ENCODE measurements at regions not wholly inside any gene's neighbourhood (a gene's known extent, or its start where the extent isn't known, plus 50 kb on each side); places are given as distances from the start of the nearest gene placed in this dataset.
"Not testable (repeated sequence)": the region's sequence is repeated elsewhere in the genome, so short reads cannot be mapped to it uniquely, and the experiment has no call there.

DNA sequence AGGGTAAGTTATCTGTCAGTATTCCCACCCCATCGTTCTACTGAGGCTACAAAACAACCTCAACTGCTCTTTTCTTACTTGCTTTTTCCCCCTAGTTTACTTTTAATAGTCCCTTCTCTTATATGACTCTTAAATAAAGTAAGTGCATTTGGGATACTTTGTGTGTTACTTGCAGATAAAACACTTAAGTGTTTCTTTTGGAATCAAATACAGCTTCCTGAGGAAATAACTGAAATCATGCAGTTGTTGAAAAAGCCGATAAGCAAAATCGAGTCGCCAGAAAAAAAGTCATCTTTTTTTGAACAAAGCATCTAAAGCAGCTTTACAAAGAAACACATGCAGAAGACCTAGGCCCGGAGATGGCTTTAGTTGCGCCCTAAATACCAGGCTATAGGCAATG is 53.5 kb upstream of the EPB41L4A start:
- DNase-seq (ENCODE audit: low read depth): no peak

DNA sequence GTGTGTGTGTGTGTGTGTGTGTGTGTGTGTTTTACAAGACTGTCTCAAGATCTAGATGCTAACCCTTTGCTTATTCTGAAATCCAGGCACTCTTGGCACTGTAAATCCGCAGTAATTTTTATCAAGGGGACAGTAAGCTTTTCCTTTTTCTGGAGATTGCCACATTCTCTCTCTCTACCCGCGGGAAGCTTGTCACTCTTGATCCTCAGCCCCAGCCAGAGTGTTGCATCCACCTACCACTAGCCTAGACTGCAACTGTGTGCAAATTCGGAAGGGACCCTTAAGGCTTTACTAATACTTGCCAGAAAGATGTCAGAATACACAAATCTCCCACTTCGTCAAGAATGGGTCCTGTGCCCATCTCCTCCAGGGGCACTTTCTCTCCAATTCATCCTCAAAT is 54.9 kb upstream of the EPB41L4A start:
- no peak for DNase-seq (ENCODE audit: low read depth)

DNA sequence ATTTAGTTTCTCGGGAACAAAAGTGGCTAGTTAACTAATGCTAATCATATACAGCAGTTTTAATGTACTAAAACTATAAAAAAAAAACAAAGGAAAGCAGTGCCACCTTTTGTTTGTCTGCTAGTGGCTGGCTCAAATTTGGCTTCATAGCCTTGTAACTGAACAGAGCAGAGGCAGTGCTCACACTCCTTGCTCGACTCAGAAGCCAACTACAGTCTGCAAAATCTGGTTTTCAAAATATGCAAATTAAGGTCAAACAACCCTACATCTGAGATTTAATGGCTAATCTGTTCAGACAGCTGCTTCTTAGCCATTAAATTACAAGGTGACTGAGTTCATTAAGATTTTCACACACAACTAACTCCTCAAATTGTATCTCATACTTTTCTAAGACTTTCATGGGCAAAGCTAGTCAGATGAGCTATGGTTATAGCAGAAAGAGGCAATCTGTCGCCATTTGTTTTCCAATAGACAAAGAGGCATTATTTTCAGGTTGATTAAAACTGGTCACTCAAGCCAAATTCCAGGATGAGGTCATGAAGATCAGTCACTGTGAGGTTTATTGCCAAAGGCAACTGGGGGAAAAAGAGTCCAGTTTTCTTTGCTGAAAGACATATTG is 56.8 kb upstream of the EPB41L4A start:
- DNase-seq (ENCODE audit: low read depth): no peak

DNA sequence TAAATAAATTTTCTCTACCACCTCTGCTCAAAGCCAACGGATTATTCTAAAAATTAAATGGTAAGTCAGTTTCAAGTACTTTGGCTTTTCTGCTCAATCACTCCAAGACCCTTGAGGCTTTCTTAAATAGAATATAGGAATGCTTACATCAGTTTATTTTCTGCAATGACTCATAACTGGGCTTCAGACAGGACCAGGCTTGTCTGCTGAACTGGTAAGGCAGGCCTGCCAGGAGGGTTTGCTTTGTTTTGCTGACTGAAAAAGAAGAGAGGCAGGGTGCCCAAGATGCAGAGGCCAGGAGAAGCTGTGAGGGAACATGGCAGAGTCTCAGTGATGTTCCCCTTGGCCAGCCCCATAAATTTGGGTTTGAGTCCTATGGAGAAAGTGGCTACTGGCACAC is 60.3 kb upstream of the EPB41L4A start:
- DNase-seq (ENCODE audit: low read depth): no peak

DNA sequence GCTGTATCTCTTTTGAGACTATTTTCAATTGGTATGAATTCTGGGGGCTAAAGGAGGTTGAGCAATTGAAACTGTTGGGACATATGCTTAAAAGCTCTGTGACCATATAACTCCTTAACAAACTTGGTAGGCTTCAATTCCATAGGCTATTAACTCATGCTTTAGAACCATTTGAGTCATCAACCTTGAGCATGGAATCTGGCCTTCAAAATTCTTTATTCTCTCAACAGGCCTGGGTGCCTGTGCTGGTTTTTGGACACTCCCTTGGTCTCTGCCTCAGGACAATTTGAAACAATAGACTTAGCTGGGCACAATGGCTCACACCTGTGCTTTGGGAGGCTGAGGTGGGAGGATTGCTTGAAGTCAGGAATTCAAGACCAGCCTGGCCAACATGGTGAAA is 61.4 kb upstream of the EPB41L4A start:
- no peak for DNase-seq (ENCODE audit: low read depth)

DNA sequence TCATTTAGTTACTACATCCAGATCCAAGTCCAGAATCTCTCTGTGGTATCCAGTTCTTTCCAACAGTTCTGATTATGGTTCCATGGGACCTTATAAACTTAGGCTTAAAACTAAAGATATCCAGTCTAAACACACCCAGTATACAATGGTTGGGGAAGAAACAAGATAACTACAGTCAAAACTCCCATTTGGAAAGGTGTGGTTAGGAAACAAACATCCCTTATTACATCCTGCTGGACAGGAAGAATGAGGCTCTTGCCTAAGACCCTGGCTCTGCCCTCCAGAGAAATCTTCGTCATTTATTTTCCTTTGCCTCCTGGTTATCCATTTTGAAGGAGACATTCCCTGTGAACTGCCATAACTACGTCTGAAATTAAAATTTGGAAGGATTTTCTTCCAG is 64.6 kb upstream of the EPB41L4A start:
- DNase-seq (ENCODE audit: low read depth): no peak

DNA sequence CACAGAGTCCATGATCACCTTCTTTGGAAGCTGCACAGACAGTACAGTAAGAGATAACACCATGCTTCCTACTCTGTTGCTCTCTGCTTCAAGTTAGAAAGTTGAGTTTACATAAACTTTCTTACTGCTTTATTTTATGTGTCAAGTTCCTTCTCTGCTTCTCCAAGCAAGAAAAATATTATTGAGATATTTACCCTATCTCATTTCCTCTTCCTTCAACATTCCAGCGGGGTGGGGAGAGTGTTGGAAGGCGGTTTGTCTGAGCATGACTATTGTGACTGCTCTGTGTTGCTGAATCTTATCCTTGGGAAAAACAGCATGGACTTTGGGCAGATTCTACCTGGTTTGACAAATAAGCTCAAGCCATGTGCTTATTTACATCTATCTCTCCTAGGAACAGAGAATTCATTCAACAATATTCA is 66.9 kb upstream of the EPB41L4A start:
- no peak for DNase-seq (ENCODE audit: low read depth)

DNA sequence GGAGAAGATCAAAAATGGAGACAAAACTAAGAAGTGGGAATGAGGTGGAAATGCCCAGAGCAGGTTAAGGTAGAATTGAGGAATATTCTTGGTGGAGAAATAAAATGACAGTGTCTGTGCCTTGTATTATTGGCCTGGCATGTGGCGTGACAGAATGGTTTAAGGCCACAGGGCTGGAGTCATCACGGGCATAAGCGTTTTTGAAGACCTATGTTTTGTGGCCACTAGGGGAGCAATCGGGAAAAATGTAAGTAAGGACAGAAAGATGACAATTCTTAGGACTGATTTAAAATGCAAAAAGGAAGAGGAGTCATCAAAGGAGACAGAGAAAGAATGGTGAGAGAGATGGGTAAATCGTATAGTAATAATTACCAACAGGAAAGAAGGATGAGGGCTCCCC is 72.2 kb upstream of the EPB41L4A start:
- DNase-seq (ENCODE audit: low read depth): no peak

DNA sequence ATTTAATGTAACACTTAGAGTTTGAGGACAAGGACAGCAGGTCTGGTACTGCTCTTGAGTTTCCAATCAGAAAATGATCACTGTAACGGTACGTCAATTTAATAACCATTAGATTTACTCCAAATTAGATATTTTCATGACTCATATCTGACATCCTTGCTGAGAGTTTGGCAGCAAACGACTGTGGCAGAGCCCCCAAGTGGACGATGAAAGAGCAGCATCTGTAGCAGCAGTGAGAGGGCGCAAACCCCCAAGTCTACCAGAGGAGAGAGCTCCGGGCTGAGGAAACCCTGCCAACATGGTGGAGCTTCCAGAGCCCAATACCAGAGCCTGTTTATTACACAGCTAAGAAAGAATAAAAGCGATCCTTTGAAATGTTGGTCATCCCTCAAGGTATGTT is 73.2 kb upstream of the EPB41L4A start:
- DNase-seq (ENCODE audit: low read depth): no peak

DNA sequence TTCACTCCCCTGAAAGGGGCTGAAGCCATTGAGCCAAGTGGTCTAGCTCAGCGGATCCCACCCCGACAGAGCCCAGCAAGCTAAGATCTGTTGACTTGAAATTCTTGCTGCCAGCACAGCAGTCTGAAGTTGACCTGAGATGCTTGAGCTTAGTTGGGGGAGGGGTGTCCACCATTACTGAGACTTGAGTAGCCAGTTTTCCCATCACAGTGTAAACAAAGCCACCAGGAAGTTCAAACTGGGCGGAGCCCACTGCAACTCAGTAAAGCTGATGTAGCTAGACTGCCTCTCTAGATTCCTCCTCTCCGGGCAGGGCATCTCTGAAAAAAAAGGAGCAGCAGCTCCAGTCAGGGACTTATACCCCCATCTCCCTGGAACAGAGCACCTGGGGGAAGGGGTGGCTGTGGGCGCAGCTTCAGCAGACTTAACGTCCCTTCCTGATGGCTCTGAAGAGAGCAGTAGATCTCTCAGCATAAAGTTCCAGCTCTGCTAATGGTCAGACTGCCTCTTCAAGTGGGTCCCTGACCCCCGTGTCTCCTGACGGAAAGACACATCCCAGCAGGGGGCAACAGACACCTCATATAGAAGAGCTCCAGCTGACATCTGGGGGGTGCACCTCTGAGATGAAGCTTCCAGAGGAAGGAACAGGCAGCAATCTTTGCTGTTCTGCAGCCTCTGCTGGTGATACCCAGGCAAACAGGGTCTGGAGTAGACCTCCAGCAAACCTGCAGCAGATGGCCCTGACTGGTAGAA is 84.8 kb upstream of the EPB41L4A start:
- not testable (repeated sequence) for DNase-seq (ENCODE audit: low read depth)

DNA sequence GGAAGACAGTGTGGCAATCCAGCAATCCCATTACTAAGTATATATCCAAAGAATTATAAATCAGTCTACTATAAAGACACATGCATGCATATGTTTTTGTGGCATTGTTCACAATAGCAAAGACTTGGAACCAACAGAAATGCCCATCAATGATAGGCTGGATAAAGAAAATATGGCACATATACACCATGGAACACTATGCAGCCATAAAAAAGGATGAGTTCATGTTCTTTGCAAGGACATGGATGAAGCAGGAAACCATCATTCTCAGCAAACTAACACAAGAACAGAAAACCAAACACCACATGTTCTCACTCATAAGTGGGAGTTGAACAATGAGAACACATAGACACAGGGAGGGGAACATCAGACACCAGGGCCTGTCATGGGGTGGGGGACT is 90.0 kb upstream of the EPB41L4A start:
- DNase-seq (ENCODE audit: low read depth): not testable (repeated sequence)

DNA sequence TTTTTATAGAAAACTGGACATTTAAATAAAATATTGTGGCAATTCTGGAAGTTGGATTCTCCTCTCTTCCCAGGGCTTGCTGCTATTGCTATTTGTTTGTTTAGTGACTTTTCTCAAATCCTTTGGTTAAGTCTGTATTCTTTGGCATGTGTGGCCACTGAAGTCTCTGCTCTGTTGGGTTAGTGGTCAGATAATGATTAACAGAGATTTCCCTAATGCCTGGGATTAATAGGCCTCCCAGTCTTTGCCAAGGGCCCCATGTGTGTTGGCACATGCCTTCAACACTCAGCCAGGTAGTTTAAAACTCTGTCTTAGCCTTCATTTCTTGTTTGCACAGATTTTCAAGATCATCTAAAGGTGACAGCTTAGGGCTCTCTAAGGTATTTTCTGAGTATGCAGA is 92.8 kb upstream of the EPB41L4A start:
- no peak for DNase-seq (ENCODE audit: low read depth)

DNA sequence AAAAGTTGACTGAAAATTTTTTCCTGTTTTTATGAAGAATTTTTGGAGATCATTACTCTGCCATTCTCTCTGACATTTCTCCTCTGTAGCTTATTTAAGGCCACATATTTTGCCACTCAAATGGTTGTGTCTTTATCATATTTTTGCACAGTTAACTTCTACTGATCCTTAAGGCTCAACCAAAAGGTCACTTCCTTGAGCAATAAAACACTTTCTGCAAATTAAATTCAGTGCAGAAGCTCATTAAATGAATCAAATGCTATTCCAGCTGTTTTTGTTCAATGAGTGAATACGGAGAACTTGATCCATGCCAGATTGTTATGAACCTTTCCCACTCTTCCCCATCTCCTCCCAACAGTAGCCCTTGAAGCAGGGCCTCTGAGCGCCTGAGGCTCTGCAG is 93.8 kb upstream of the EPB41L4A start:
- no peak for DNase-seq (ENCODE audit: low read depth)

DNA sequence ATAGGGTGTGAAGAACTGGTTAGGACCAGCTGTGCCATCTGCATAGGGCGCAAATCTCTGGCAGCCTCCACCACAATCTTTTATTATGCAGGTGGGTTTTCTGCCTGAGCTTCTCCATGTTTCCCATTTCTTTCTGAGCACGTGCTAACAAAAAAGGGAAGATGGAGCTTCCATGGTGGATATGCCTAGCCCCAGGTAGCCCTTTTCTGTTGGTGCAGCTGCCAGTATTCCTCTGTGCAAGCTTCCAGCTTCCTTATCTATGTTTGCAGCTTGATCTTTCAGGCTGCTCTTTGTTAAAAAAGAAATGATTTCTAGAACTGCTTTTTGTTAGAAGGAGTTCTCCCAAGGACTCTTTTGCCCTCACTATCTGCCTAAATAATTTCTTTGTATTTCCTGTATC is 95.0 kb upstream of the EPB41L4A start:
- no peak for DNase-seq (ENCODE audit: low read depth)

DNA sequence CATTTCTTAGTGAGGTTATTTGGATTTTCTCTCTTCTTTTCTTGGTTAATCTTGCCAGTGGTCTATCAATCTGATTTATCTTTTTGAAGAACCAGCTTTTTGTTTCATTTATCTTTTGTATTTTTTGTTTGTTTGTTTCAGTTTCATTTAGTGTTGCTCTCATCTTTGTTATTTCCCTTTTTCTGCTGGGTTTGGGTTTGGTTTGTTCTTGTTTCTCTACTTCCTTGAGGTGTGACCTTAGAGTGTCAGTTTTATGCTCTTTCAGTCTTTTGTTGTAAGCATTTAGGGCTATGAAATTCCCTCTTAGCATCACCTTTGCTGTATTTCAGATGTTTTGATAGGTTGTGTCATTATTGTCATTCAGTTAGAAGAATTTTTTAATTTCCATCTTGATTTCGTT is 101.4 kb upstream of the EPB41L4A start:
- DNase-seq (ENCODE audit: low read depth): not testable (repeated sequence)

DNA sequence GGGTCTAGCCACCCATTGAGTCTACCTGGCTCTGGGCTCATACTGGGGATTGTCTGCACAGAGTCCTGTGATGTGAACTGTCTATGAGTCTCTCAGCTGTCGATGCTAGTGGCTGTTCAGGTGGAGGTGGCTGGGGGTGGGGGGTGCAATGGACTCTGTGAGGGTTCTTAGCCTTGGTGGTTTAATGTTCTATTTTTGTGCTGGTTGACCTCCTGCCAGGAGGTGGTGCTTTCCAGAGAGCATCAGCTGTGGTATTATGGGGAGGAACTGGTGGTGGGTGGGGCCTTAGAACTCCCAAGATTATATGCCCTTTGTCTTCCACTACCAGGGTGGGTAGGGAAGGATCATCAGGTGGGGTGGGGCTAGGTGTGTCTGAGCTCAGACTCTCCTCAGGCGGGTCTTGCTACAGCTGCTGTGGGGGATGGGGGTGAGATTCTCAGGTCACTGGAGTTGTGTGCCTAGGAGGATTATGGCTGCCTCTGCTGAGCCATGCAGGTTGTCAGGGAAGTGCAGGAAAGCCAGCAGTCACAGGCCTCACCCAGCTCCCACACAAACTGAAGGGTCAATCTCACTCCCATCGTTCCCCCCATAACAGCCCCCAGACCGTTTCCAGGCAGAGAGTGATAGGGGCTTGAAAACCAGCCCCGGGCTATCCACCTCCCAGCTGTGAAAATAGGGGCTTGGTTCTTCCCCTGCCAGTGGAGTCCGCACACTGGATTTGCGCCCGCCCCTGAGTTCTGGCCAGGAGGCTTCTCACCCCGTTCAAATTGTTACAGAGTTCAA is 104.0 kb upstream of the EPB41L4A start:
- not testable (repeated sequence) for DNase-seq (ENCODE audit: low read depth)

DNA sequence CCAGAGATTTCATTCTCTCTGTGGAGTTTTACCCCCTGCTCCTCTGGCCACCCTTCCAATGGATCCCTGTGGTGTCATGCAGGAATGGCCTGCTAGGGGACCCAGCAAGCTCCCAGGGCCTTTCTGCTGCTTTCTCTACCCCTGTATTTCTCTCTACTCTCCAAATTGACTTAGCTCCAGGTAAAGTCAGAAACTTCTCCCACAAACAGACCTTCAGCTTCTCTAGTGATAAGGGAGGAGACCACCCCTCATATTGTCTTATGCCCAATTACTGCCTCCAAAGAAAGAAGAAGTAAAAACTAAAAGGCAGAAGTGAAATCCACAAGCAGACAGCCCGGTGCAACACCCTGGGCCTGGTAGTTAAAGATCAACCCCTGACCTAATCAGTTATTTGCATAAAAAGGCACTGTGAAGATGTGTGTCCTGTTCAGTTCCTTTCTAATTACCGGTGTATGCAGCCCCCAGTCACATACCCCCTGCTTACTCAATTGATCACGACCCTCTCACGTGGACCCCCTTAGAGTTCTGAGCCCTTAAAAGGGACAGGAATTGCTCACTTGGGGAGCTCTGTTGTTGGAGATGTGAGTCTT is 104.7 kb upstream of the EPB41L4A start:
- DNase-seq (ENCODE audit: low read depth): not testable (repeated sequence)

DNA sequence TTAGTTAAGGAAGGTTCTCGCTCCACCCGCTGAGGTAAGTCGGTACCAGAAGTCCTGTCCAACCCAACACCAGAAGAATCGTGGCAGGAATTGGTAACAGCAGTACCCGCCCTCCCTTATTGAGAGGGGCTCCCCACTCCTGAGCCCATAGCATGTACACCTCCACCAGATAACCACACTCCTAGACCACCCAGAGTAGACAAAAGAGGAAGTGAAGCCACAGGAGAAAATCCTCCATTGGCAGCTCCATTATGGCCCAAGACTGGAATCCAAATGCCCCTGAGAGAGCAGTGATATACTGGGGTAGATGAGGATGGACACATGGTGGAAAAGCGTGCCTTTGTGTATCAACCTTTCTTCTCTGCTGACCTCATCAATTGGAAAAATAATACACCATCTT is 106.1 kb upstream of the EPB41L4A start:
- DNase-seq (ENCODE audit: low read depth): no peak

DNA sequence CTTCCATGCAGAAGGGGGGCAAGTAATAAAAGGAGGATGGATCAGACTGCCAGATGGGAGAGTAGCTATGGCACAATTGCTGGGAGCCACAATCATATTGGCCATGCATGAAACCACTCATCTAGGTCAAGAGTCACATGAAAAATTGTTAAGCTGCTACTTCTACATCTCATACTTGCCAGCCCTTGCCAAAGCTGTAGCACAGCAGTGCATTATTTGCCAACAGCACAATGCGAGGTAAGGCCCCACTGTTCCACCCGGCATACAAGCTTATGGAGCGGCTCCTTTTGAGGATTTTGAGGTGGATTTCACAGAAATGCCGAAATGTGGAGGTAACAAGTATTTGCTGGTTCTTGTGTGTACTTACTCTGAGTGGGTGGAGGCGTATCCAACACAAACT is 109.9 kb upstream of the EPB41L4A start:
- no peak for DNase-seq (ENCODE audit: low read depth)

DNA sequence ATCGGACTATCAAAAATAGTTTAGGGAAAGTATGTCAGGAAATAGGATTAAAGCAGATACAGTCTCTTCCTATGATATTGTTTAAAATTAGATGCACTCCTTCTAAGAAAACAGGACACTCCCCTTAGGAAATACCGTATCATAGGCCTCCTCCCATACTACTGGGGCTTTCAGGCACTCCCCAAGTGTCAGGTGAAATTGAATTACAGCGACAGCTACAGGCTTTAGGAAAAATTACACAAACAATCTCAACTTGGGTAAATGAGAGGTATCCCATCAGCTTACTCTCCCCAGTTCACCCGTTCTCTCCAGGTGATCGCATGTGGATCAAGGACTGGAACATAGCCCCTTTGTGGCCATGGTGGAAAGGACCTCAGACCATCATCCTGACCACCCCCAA is 110.4 kb upstream of the EPB41L4A start:
- DNase-seq (ENCODE audit: low read depth): no peak

DNA sequence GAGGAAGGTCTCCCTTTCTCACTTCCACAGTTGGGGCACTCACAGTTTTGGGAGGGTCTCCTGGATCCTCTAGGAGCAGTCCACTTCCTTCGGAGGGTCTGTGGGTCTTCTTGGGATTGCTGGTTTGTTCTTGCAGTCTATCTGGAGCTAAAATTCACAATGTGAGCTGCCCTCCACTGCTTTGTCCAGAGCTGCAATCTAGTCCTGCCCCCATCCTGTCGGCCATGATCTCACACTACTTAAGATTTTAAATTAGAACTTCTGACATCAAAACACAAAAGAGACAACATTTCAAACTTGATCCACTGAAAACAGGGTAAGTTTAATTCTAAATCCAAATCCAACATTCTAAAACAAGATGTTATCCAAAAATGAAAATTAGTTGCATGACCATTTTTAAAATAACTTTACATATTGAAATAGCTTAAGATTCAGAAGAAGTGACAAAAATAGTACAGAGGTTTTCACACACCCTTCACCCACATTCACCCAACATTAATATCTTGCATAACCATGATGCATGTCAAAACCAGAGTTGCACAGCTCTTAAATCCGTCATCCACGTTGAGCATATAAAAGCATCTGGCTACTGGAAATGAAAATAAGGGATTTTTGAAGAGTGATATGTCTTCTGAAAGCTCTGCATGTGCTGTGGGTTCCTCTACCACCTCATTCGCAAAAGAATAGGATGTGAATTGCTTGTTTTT is 113.7 kb upstream of the EPB41L4A start:
- no peak for DNase-seq (ENCODE audit: low read depth)

DNA sequence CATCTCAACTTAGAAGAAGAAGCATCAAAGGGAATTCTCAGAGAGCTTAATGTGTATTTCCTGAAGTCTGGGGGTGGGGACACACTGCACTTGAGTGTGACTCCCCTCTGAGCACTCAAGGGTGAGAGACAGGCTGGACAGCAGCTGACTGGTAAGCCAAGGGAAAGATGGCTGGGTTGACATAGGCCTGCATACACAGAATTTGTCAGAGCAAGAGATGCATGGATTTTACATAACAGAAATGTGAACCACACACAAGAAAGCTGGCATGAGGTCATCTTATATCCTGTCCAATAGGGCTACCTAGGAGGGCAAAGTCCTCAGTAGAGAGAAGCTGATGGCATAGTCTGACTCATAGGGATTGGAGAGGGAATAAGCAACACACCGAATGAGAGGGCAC is 114.3 kb upstream of the EPB41L4A start:
- DNase-seq (ENCODE audit: low read depth): no peak

All from stimulated activated CD4-positive, alpha-beta T cell treated with anti-CD3 and anti-CD28 coated beads, Interleukin-2, amount 100 ng/mL, for 4 hours (primary cell).